Body of pancreas (tissue), 4 donors: ENCODE measurements at regions not wholly inside any gene's neighbourhood (a gene's known extent, or its start where the extent isn't known, plus 50 kb on each side); places are given as distances from the start of the nearest gene placed in this dataset.

ENCODE experiments used
- ATAC-seq: fragments of 150-250 bp; one replicate; pipeline ENCODE4 v1.9.1; 2016
- DNase-seq, 4 donors: peaks; one replicate each; pipeline ENCODE4 v3.0.0-alpha.2; 2019
- H3K27ac ChIP-seq, 4 donors: fragments of 200-600 bp; sonication (generic); 1 replicate in 3 of 4; 2 replicates in 1 of 4; pipeline versions ENCODE4 v1.5.1 to v1.6.1; 2016 to 2019; ENCODE audit warnings: mild to moderate bottlenecking in 1 of 4, mixed read lengths in 1 of 4, moderate library complexity in 1 of 4
- H3K27me3 ChIP-seq, 2 donors: fragments of 200-600 bp; sonication (generic); one replicate each; pipeline ENCODE4 v1.6.0; 2016; ENCODE audit warnings: mild to moderate bottlenecking in 1 of 2
- H3K36me3 ChIP-seq, 2 donors: fragments of 200-600 bp; sonication (generic); replicated peaks in 1 of 2; 2 replicates each; pipeline ENCODE4 v1.5.1; 2016; ENCODE audit warnings: low read depth in 2 of 2; ENCODE audit not compliant: insufficient read depth in 1 of 2
- H3K4me1 ChIP-seq: fragments of 200-600 bp; sonication (generic); one replicate; pipeline ENCODE4 v1.6.0; 2016
- H3K4me3 ChIP-seq, 2 donors: fragments of 200-600 bp; sonication (generic); 1 replicate in 1 of 2; 2 replicates in 1 of 2; pipeline ENCODE4 v1.5.1; 2016 to 2019
- H3K9me3 ChIP-seq, 3 donors: fragments of 200-600 bp; sonication (generic); 1 replicate in 2 of 3; 2 replicates in 1 of 3; pipeline ENCODE4 v1.5.1; 2016
- POLR2A ChIP-seq, 3 donors: fragments of 450-650 bp; IDR thresholded peaks; one replicate each; pipeline ENCODE4 v1.6.1; 2016; ENCODE audit warnings: antibody characterized with exemption in 3 of 3, mild to moderate bottlenecking in 2 of 3
- WGBS, 2 donors: methylation state at CpG; one replicate each; pipeline ENCODE4 v1.1.5; 2017; 5-methylcytosine and 5-hydroxymethylcytosine counted together
- intact Hi-C: fragments of 100-400 bp; cut with DNase I; formaldehyde crosslinking; loops from one replicate; pipeline ENCODE4 v1.15.1; 2023
- TF ChIP-seq, protein P1 (sequence below), 7 experiments: fragments of 450-650 bp in 4 of 7; fragments of 200-600 bp in 3 of 7; sonication (generic) in 3 of 7; IDR thresholded peaks; one replicate each; pipeline ENCODE4 v1.5.1; 2016 to 2019; ENCODE audit warnings: antibody characterized with exemption in 7 of 7

DNA sequence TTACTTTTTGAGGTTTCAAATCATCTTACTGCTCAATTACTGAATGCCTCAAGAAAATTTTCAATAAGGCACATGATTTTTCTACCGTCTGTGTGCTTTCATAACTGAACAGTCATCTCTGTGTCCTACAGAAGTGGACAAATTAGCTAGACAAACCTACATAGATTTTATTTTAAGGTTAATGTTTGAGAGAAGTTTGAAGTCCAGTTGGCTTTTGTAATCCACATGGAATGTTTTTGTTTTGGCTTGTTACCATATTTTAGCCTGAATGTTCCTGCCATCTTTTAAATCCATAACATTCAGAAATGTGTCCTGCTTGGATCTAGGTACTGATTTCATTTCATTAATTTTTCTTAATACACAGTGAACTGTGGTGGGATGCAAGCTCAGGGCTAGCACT lies 730.1 kb downstream of the IGSF11 start:
- DNase-seq (no peak), ATAC-seq (no peak)
- Histone ChIP-seq H3K9me3 (no peaks in the 10 kb centered on the region), H3K36me3 (no peaks in the 10 kb centered on the region), H3K4me1 (no peaks in the 10 kb centered on the region), H3K27me3 (no peaks in the 10 kb centered on the region), H3K27ac (no peak overlapping the region), H3K4me3 (no peak overlapping the region)
- TF ChIP-seq, protein P1, sequence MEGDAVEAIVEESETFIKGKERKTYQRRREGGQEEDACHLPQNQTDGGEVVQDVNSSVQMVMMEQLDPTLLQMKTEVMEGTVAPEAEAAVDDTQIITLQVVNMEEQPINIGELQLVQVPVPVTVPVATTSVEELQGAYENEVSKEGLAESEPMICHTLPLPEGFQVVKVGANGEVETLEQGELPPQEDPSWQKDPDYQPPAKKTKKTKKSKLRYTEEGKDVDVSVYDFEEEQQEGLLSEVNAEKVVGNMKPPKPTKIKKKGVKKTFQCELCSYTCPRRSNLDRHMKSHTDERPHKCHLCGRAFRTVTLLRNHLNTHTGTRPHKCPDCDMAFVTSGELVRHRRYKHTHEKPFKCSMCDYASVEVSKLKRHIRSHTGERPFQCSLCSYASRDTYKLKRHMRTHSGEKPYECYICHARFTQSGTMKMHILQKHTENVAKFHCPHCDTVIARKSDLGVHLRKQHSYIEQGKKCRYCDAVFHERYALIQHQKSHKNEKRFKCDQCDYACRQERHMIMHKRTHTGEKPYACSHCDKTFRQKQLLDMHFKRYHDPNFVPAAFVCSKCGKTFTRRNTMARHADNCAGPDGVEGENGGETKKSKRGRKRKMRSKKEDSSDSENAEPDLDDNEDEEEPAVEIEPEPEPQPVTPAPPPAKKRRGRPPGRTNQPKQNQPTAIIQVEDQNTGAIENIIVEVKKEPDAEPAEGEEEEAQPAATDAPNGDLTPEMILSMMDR (IDR thresholded peaks at IDR 0.05), result no peak
- no peak for TF ChIP-seq POLR2A (IDR thresholded peaks at IDR 0.05)
- intact Hi-C loops, result no loop called here
- 12 to 16% methylated on average over 1 of the region's 1 CpG for WGBS, 2 donors

DNA sequence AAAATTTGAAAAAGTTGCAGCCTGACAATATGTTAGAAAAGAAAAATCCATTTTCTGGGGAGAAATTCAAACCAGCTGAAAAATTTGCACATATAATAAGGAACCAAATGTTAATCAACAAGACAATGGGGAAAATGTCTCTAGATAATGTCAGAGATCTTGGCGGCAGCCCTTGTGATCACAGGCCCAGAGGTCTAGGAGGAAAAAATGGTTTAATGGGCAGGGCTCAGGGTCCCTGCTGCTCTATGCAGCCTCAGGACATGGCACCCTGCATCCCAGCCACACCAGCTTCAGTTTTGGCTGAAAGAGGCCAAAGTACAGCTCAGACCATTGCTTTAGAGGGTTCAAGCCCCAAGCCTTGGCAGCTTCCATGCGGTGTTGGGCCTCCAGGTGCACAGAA lies 701.9 kb downstream of the IGSF11 start:
- intact Hi-C loops, result no loop called here
- no peak for TF ChIP-seq POLR2A (IDR thresholded peaks at IDR 0.05)
- TF ChIP-seq, protein P1 (IDR thresholded peaks at IDR 0.05), result no peak
- Histone ChIP-seq H3K36me3 (no peaks in the 10 kb centered on the region), H3K9me3 (peaks cover 0 to 7% (median 0%) of the 10 kb centered on the region in 3 donors), H3K27me3 (no peaks in the 10 kb centered on the region), H3K4me3 (no peak overlapping the region), H3K4me1 (no peaks in the 10 kb centered on the region), H3K27ac (no peak overlapping the region)
- WGBS, 2 donors, result 88 to 90% methylated on average over 1 to 2 of the region's 2 CpGs
- no peak for ATAC-seq
- no peak for DNase-seq

DNA sequence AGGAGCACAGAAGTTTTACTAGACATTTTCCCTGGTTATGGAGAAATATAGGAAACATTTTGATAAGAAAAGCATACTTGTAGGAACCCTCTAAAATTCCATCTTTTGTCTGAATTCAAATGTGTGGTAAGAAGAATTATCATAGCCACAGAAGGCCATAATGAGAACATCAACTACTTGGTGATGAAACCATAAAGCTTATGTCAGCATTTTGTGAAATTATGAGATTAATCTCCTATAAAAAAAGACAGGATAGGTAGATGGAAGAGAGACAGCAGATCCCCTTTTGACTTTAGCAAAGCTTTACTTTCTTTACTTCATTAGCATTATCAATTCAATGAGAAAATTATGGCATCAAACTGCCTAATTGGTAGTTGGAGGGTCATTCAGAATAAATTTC lies 697.0 kb downstream of the IGSF11 start:
- no peak for DNase-seq
- TF ChIP-seq, protein P1 (IDR thresholded peaks at IDR 0.05), result no peak
- no peak for TF ChIP-seq POLR2A (IDR thresholded peaks at IDR 0.05)
- H3K27me3 ChIP-seq, result no peaks in the 10 kb centered on the region
- intact Hi-C loops, result no loop called here
- no peaks in the 10 kb centered on the region for H3K36me3 ChIP-seq
- no peak for ATAC-seq
- no peaks in the 10 kb centered on the region for H3K4me1 ChIP-seq
- H3K9me3 ChIP-seq, result peaks cover 0 to 6% (median 0%) of the 10 kb centered on the region in 3 donors
- H3K27ac ChIP-seq, result no peak overlapping the region
- no peak overlapping the region for H3K4me3 ChIP-seq

DNA sequence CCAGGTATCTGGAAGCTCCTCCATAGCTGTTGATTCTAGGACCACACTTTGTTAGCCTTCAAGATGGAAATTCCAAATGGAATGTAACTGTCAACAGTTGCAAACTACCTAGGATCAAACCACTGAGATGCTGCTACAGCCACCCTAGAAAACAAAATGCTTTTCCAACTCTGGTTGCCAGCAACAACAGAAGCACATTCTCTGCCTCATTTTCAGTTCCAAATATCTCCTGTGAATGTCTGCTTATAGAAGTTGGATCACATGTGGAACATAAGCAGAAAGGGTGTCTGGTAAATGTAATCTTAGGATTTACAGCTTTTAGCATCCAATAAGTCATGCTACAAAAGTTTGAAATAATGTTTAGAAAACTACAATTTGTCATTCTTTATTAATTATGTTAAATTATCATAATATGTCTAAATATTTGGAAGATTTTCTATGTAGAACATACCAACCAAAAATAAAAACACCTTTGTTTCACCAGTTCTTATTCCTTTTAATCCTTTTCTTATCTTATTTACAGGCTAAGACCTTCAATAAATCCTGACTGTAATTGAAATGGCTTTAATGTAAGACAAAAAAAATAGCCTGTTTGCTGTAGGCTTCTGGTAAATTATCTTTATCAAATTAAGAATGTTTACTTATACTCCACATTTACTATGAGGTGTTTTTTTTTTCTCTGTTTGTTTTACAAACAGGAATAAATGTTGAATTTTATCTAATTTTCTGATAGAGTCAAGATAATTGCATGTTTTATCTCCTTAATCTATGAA lies 687.1 kb downstream of the IGSF11 start:
- Histone ChIP-seq H3K27me3 (no peaks in the 10 kb centered on the region), H3K4me1 (no peaks in the 10 kb centered on the region), H3K9me3 (no peaks in the 10 kb centered on the region), H3K36me3 (no peaks in the 10 kb centered on the region), H3K27ac (no peak overlapping the region), H3K4me3 (no peak overlapping the region)
- no peak for DNase-seq
- no peak for ATAC-seq
- intact Hi-C loops, result no loop called here
- TF ChIP-seq POLR2A (IDR thresholded peaks at IDR 0.05), result no peak
- TF ChIP-seq, protein P1 (IDR thresholded peaks at IDR 0.05), result no peak

DNA sequence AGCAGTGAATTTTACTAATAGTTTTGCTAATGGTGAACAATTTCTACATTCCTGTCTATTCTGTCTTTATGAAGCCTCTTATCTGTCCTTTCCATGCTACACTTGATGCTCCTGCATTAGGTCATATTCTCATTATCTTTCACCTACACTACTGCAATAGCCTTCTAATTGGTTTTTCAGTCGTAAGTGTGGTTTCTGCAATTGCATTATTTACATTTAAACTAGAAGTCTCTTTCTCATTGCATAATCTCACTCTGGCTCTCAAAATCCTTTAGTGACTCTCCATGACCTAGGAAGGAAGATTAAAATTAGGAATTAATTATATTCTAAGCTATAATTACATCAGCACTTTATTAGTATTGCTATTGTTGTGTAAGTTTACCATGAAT lies 686.5 kb downstream of the IGSF11 start:
- no peak for DNase-seq
- Histone ChIP-seq H3K27ac (no peak overlapping the region), H3K27me3 (no peaks in the 10 kb centered on the region), H3K4me1 (no peaks in the 10 kb centered on the region), H3K9me3 (no peaks in the 10 kb centered on the region), H3K36me3 (no peaks in the 10 kb centered on the region), H3K4me3 (no peak overlapping the region)
- TF ChIP-seq, protein P1 (IDR thresholded peaks at IDR 0.05), result no peak
- TF ChIP-seq POLR2A (IDR thresholded peaks at IDR 0.05), result no peak
- intact Hi-C loops, result no loop called here
- no peak for ATAC-seq
- 29 to 43% methylated on average over 1 of the region's 1 CpG for WGBS, 2 donors
